Lower lobe of right lung (tissue), 2 donors: ENCODE measurements at regions not wholly inside any gene's neighbourhood (a gene's known extent, or its start where the extent isn't known, plus 50 kb on each side); places are given as distances from the start of the nearest gene placed in this dataset.
"Not testable (repeated sequence)": the region's sequence is repeated elsewhere in the genome, so short reads cannot be mapped to it uniquely, and the experiment has no call there.

Source experiments
- ATAC-seq, 2 donors: fragments of 200-7000 bp; cut with Tn5 transposase; one replicate each; pipeline ENCODE4 v1.9.1; 2020 to 2022; ENCODE audit warnings: mild to moderate bottlenecking in 2 of 2, moderate library complexity in 2 of 2
- DNase-seq: peaks from one replicate; pipeline ENCODE4 v3.0.0-alpha.2; 2020
- H3K27ac ChIP-seq: fragments of 200-600 bp; one replicate; pipeline ENCODE4 v1.8.0; 2022
- H3K27me3 ChIP-seq: fragments of 200-600 bp; one replicate; pipeline ENCODE4 v1.8.0; 2022; ENCODE audit warnings: low read depth
- H3K36me3 ChIP-seq: fragments of 200-600 bp; one replicate; pipeline ENCODE4 v1.8.0; 2022; ENCODE audit warnings: mild to moderate bottlenecking
- H3K4me1 ChIP-seq: fragments of 200-600 bp; one replicate; pipeline ENCODE4 v1.8.0; 2022
- H3K4me3 ChIP-seq: fragments of 200-600 bp; one replicate; pipeline ENCODE4 v1.8.0; 2022; ENCODE audit warnings: mild to moderate bottlenecking
- H3K9me3 ChIP-seq: fragments of 200-600 bp; one replicate; pipeline ENCODE4 v1.8.0; 2022
- CTCF ChIP-seq: fragments of 200-600 bp; IDR thresholded peaks from one replicate; pipeline ENCODE4 v1.8.0; 2022; ENCODE audit warnings: antibody characterized with exemption, mild to moderate bottlenecking
- intact Hi-C: fragments of 100-400 bp; cut with DNase I; formaldehyde crosslinking; loops from one replicate; pipeline ENCODE4 v1.11.0; 2022
- donor health status: DM: no; HTN: yes; CAD: no; lungs with severe emphysema.

- Histone ChIP-seq H3K9me3 (no peaks in the 10 kb centered on the region), H3K36me3 (no peaks in the 10 kb centered on the region)
Measured at GRCh38 chr6:56786256-56786655, 143.6 kb upstream of the DST start.

GRCh38 chr6:56785536-56785935 lies 142.8 kb upstream of the DST start:
- intact Hi-C loops, DNase-seq, ATAC-seq: not testable (repeated sequence)

More at GRCh38 chr6:56786256-56786655, 143.6 kb upstream of the DST start:
- Histone ChIP-seq H3K4me1 (no peaks in the 10 kb centered on the region), H3K27me3 (no peaks in the 10 kb centered on the region), H3K27ac (no peak overlapping the region), H3K4me3 (no peak overlapping the region)
- ATAC-seq (no peak), DNase-seq (no peak)
- intact Hi-C loops, result no loop called here
- TF ChIP-seq CTCF, result no peak

GRCh38 chr6:56780109-56780508 lies 137.4 kb upstream of the DST start:
- H3K9me3 ChIP-seq, ATAC-seq, H3K36me3 ChIP-seq, H3K27ac ChIP-seq, H3K4me1 ChIP-seq, intact Hi-C loops, H3K27me3 ChIP-seq, DNase-seq, H3K4me3 ChIP-seq: not testable (repeated sequence)

More at GRCh38 chr6:56785536-56785935, 142.8 kb upstream of the DST start:
- not testable (repeated sequence) for H3K4me1 ChIP-seq, H3K9me3 ChIP-seq, H3K27me3 ChIP-seq, H3K4me3 ChIP-seq, H3K36me3 ChIP-seq, H3K27ac ChIP-seq

GRCh38 chr6:56778503-56778902 lies 135.8 kb upstream of the DST start:
- H3K4me3 ChIP-seq, H3K4me1 ChIP-seq, intact Hi-C loops, H3K36me3 ChIP-seq, H3K9me3 ChIP-seq, H3K27ac ChIP-seq, H3K27me3 ChIP-seq, DNase-seq, ATAC-seq: not testable (repeated sequence)

GRCh38 chr6:56775498-56776166 lies 132.9 kb upstream of the DST start:
- intact Hi-C loops, result no loop called here
- H3K9me3 ChIP-seq, result no peaks in the 10 kb centered on the region
- no peak overlapping the region for H3K27ac ChIP-seq
- H3K4me3 ChIP-seq, result no peak overlapping the region
- peaks cover 6% of the 10 kb centered on the region for H3K4me1 ChIP-seq
- no peak for TF ChIP-seq CTCF
- no peak for ATAC-seq
- H3K27me3 ChIP-seq, result no peaks in the 10 kb centered on the region
- no peak for DNase-seq
- no peaks in the 10 kb centered on the region for H3K36me3 ChIP-seq

GRCh38 chr6:56772737-56773184 lies 130.1 kb upstream of the DST start:
- Histone ChIP-seq H3K27ac (no peak overlapping the region), H3K36me3 (no peaks in the 10 kb centered on the region), H3K27me3 (no peaks in the 10 kb centered on the region), H3K4me1 (peaks cover 6% of the 10 kb centered on the region), H3K4me3 (no peak overlapping the region), H3K9me3 (no peaks in the 10 kb centered on the region)
- DNase-seq (no peak), ATAC-seq (peak; percentile 46 to 68)
- no peak for TF ChIP-seq CTCF
- intact Hi-C loops, result no loop called here

GRCh38 chr6:56771929-56772607 lies 129.4 kb upstream of the DST start:
- Histone ChIP-seq H3K27ac (no peak overlapping the region), H3K9me3 (no peaks in the 10 kb centered on the region)
- ATAC-seq, result no peak

More at GRCh38 chr6:56771929-56772607, 129.4 kb upstream of the DST start:
- H3K4me1 ChIP-seq, result peaks cover 6% of the 10 kb centered on the region
- no peak overlapping the region for H3K4me3 ChIP-seq
- no peak for TF ChIP-seq CTCF
- no peaks in the 10 kb centered on the region for H3K36me3 ChIP-seq
- intact Hi-C loops, result no loop called here
- H3K27me3 ChIP-seq, result no peaks in the 10 kb centered on the region
- no peak for DNase-seq
